ENCODE measurements at regions not wholly inside any gene's neighbourhood (a gene's known extent, or its start where the extent isn't known, plus 50 kb on each side); places are given as distances from the start of the nearest gene placed in this dataset.

GRCh38 chr4:57492251-57492878, 382.2 kb upstream of the IGFBP7 start:
- Histone ChIP-seq H2AFZ (ENCODE audit: low read depth, low read length) (no peak overlapping the region), H3K27me3 (ENCODE audit: insufficient read depth, low read length) (no peaks in the 10 kb centered on the region), H3K9me3 (ENCODE audit: low read length) (no peaks in the 10 kb centered on the region), H3K4me1 (ENCODE audit: insufficient read depth, low read length) (peaks cover 9% of the 10 kb centered on the region), H3K36me3 (ENCODE audit: insufficient read depth, low read length) (no peaks in the 10 kb centered on the region), H3K4me3 (ENCODE audit: low read length) (no peak overlapping the region)

GRCh38 chr4:57491388-57491787, 381.2 kb upstream of the IGFBP7 start:
- Histone ChIP-seq H3K27me3 (ENCODE audit: insufficient read depth, low read length) (no peaks in the 10 kb centered on the region), H3K9me3 (ENCODE audit: low read length) (no peaks in the 10 kb centered on the region), H2AFZ (ENCODE audit: low read depth, low read length) (no peak overlapping the region), H3K36me3 (ENCODE audit: insufficient read depth, low read length) (no peaks in the 10 kb centered on the region), H3K4me3 (ENCODE audit: low read length) (no peak overlapping the region), H3K4me1 (ENCODE audit: insufficient read depth, low read length) (no peaks in the 10 kb centered on the region)

GRCh38 chr4:57490520-57491255, 380.5 kb upstream of the IGFBP7 start:
- no peak overlapping the region for H2AFZ ChIP-seq (ENCODE audit: low read depth, low read length)
- H3K4me1 ChIP-seq (ENCODE audit: insufficient read depth, low read length): no peaks in the 10 kb centered on the region
- no peak overlapping the region for H3K4me3 ChIP-seq (ENCODE audit: low read length)
- no peaks in the 10 kb centered on the region for H3K27me3 ChIP-seq (ENCODE audit: insufficient read depth, low read length)
- no peaks in the 10 kb centered on the region for H3K36me3 ChIP-seq (ENCODE audit: insufficient read depth, low read length)
- H3K9me3 ChIP-seq (ENCODE audit: low read length): no peaks in the 10 kb centered on the region

- no peak overlapping the region for H2AFZ ChIP-seq (ENCODE audit: low read depth, low read length)
- no peak overlapping the region for H3K4me3 ChIP-seq (ENCODE audit: low read length)
- H3K9me3 ChIP-seq (ENCODE audit: low read length): no peaks in the 10 kb centered on the region
- H3K4me1 ChIP-seq (ENCODE audit: insufficient read depth, low read length): no peaks in the 10 kb centered on the region
- no peaks in the 10 kb centered on the region for H3K36me3 ChIP-seq (ENCODE audit: insufficient read depth, low read length)
- H3K27me3 ChIP-seq (ENCODE audit: insufficient read depth, low read length): no peaks in the 10 kb centered on the region
Measured at GRCh38 chr4:57488366-57489162, 378.4 kb upstream of the IGFBP7 start.

GRCh38 chr4:57475424-57475823, 365.2 kb upstream of the IGFBP7 start:
- H3K4me1 ChIP-seq (ENCODE audit: insufficient read depth, low read length): no peaks in the 10 kb centered on the region
- no peaks in the 10 kb centered on the region for H3K9me3 ChIP-seq (ENCODE audit: low read length)
- H3K27me3 ChIP-seq (ENCODE audit: insufficient read depth, low read length): no peaks in the 10 kb centered on the region
- H2AFZ ChIP-seq (ENCODE audit: low read depth, low read length): no peak overlapping the region
- H3K36me3 ChIP-seq (ENCODE audit: insufficient read depth, low read length): no peaks in the 10 kb centered on the region
- H3K4me3 ChIP-seq (ENCODE audit: low read length): no peak overlapping the region

GRCh38 chr4:57465321-57466056, 355.3 kb upstream of the IGFBP7 start:
- Histone ChIP-seq H3K4me3 (ENCODE audit: low read length) (no peak overlapping the region), H2AFZ (ENCODE audit: low read depth, low read length) (no peak overlapping the region), H3K36me3 (ENCODE audit: insufficient read depth, low read length) (no peaks in the 10 kb centered on the region), H3K4me1 (ENCODE audit: insufficient read depth, low read length) (peaks cover 5% of the 10 kb centered on the region), H3K27me3 (ENCODE audit: insufficient read depth, low read length) (no peaks in the 10 kb centered on the region), H3K9me3 (ENCODE audit: low read length) (no peaks in the 10 kb centered on the region)

- Histone ChIP-seq H3K4me3 (ENCODE audit: low read length) (no peak overlapping the region), H3K27me3 (ENCODE audit: insufficient read depth, low read length) (no peaks in the 10 kb centered on the region), H2AFZ (ENCODE audit: low read depth, low read length) (no peak overlapping the region), H3K36me3 (ENCODE audit: insufficient read depth, low read length) (no peaks in the 10 kb centered on the region), H3K4me1 (ENCODE audit: insufficient read depth, low read length) (peaks cover 5% of the 10 kb centered on the region), H3K9me3 (ENCODE audit: low read length) (no peaks in the 10 kb centered on the region)
Measured at GRCh38 chr4:57462843-57463242, 352.7 kb upstream of the IGFBP7 start.

GRCh38 chr4:57460967-57461366, 350.8 kb upstream of the IGFBP7 start:
- Histone ChIP-seq H3K36me3 (ENCODE audit: insufficient read depth, low read length) (no peaks in the 10 kb centered on the region), H3K27me3 (ENCODE audit: insufficient read depth, low read length) (no peaks in the 10 kb centered on the region), H3K9me3 (ENCODE audit: low read length) (no peaks in the 10 kb centered on the region), H3K4me3 (ENCODE audit: low read length) (no peak overlapping the region), H3K4me1 (ENCODE audit: insufficient read depth, low read length) (peaks cover 5% of the 10 kb centered on the region), H2AFZ (ENCODE audit: low read depth, low read length) (no peak overlapping the region)

GRCh38 chr4:57448901-57449300, 338.7 kb upstream of the IGFBP7 start:
- H3K9me3 ChIP-seq (ENCODE audit: low read length): no peaks in the 10 kb centered on the region
- no peaks in the 10 kb centered on the region for H3K4me1 ChIP-seq (ENCODE audit: insufficient read depth, low read length)
- H3K36me3 ChIP-seq (ENCODE audit: insufficient read depth, low read length): no peaks in the 10 kb centered on the region
- H3K27me3 ChIP-seq (ENCODE audit: insufficient read depth, low read length): no peaks in the 10 kb centered on the region
- H2AFZ ChIP-seq (ENCODE audit: low read depth, low read length): no peak overlapping the region
- no peak overlapping the region for H3K4me3 ChIP-seq (ENCODE audit: low read length)

GRCh38 chr4:57448452-57448851, 338.3 kb upstream of the IGFBP7 start:
- Histone ChIP-seq H3K36me3 (ENCODE audit: insufficient read depth, low read length) (no peaks in the 10 kb centered on the region), H3K4me1 (ENCODE audit: insufficient read depth, low read length) (no peaks in the 10 kb centered on the region), H3K27me3 (ENCODE audit: insufficient read depth, low read length) (no peaks in the 10 kb centered on the region), H2AFZ (ENCODE audit: low read depth, low read length) (no peak overlapping the region), H3K9me3 (ENCODE audit: low read length) (no peaks in the 10 kb centered on the region), H3K4me3 (ENCODE audit: low read length) (no peak overlapping the region)

- no peak overlapping the region for H2AFZ ChIP-seq (ENCODE audit: low read depth, low read length)
- H3K9me3 ChIP-seq (ENCODE audit: low read length): no peaks in the 10 kb centered on the region
- H3K4me1 ChIP-seq (ENCODE audit: insufficient read depth, low read length): no peaks in the 10 kb centered on the region
- no peaks in the 10 kb centered on the region for H3K27me3 ChIP-seq (ENCODE audit: insufficient read depth, low read length)
- H3K36me3 ChIP-seq (ENCODE audit: insufficient read depth, low read length): no peaks in the 10 kb centered on the region
- no peak overlapping the region for H3K4me3 ChIP-seq (ENCODE audit: low read length)
Measured at GRCh38 chr4:57446266-57446665, 336.1 kb upstream of the IGFBP7 start.

GRCh38 chr4:57445686-57446085, 335.5 kb upstream of the IGFBP7 start:
- Histone ChIP-seq H3K9me3 (ENCODE audit: low read length) (no peaks in the 10 kb centered on the region), H3K4me3 (ENCODE audit: low read length) (no peak overlapping the region), H2AFZ (ENCODE audit: low read depth, low read length) (no peak overlapping the region), H3K4me1 (ENCODE audit: insufficient read depth, low read length) (no peaks in the 10 kb centered on the region), H3K27me3 (ENCODE audit: insufficient read depth, low read length) (no peaks in the 10 kb centered on the region), H3K36me3 (ENCODE audit: insufficient read depth, low read length) (no peaks in the 10 kb centered on the region)

GRCh38 chr4:57444671-57445070, 334.5 kb upstream of the IGFBP7 start:
- H3K27me3 ChIP-seq (ENCODE audit: insufficient read depth, low read length): no peaks in the 10 kb centered on the region
- H3K4me3 ChIP-seq (ENCODE audit: low read length): no peak overlapping the region
- H3K9me3 ChIP-seq (ENCODE audit: low read length): no peaks in the 10 kb centered on the region
- H3K4me1 ChIP-seq (ENCODE audit: insufficient read depth, low read length): no peaks in the 10 kb centered on the region
- H2AFZ ChIP-seq (ENCODE audit: low read depth, low read length): no peak overlapping the region
- H3K36me3 ChIP-seq (ENCODE audit: insufficient read depth, low read length): no peaks in the 10 kb centered on the region
